Endodermal cell (in vitro differentiated cells): ENCODE measurements at regions not wholly inside any gene's neighbourhood (a gene's known extent, or its start where the extent isn't known, plus 50 kb on each side); places are given as distances from the start of the nearest gene placed in this dataset.

Experiments used
- DNase-seq: peaks from one replicate; pipeline ENCODE4 v3.0.0-alpha.2; 2017
- H3K27ac ChIP-seq: 2 replicates; pipeline ENCODE4 v1.5.1; 2013; ENCODE audit warnings: mild to moderate bottlenecking, low read depth, low read length, moderate library complexity
- H3K27me3 ChIP-seq: 2 replicates; pipeline ENCODE4 v1.6.1; 2013; ENCODE audit warnings: mild to moderate bottlenecking, low read length, moderate library complexity; ENCODE audit not compliant: insufficient read depth, control insufficient read depth, poor library complexity, severe bottlenecking
- H3K36me3 ChIP-seq: 2 replicates; pipeline ENCODE4 v1.7.0; 2013; ENCODE audit warnings: mild to moderate bottlenecking, low read length, moderate library complexity; ENCODE audit not compliant: control insufficient read depth, insufficient read depth
- H3K4me1 ChIP-seq: one replicate; pipeline ENCODE4 v1.7.0; 2013; ENCODE audit warnings: low read length; ENCODE audit not compliant: control insufficient read depth, insufficient read depth
- H3K4me3 ChIP-seq: 2 replicates; pipeline ENCODE4 v1.5.1; 2013; ENCODE audit warnings: mild to moderate bottlenecking, low read length, moderate library complexity
- H3K9ac ChIP-seq: 2 replicates; pipeline ENCODE4 v1.6.1; 2013; ENCODE audit warnings: mild to moderate bottlenecking, low read length, moderate library complexity; ENCODE audit not compliant: poor library complexity, severe bottlenecking; ENCODE audit errors: extremely low read depth
- H3K9me3 ChIP-seq: 2 replicates; pipeline ENCODE4 v1.6.1; 2013; ENCODE audit warnings: mild to moderate bottlenecking, low read length, moderate library complexity; ENCODE audit not compliant: control insufficient read depth
- H3K27ac Mint-ChIP-seq: 2 replicates; pipeline ENCODE4 v1.8.0; 2020; ENCODE audit warnings: mixed read lengths
- H3K27me3 Mint-ChIP-seq: 2 replicates; pipeline ENCODE4 v1.8.0; 2021; ENCODE audit warnings: mild to moderate bottlenecking, mixed read lengths; ENCODE audit not compliant: insufficient read depth
- H3K36me3 Mint-ChIP-seq: 2 replicates; pipeline ENCODE4 v1.8.0; 2020; ENCODE audit warnings: low read depth, mixed read lengths
- H3K4me1 Mint-ChIP-seq: 2 replicates; pipeline ENCODE4 v1.8.0; 2020; ENCODE audit warnings: mixed read lengths
- H3K4me3 Mint-ChIP-seq: 2 replicates; pipeline ENCODE4 v1.8.0; 2020; ENCODE audit warnings: mild to moderate bottlenecking, moderate library complexity, mixed read lengths
- H3K9me3 Mint-ChIP-seq: 2 replicates; pipeline ENCODE4 v1.8.0; 2020; ENCODE audit warnings: mild to moderate bottlenecking, mixed read lengths
- CTCF ChIP-seq: fragments of 200-600 bp; sonication (generic); conservative IDR thresholded peaks from 2 replicates; pipeline ENCODE4 v1.5.0; 2021; ENCODE audit warnings: antibody characterized with exemption, mild to moderate bottlenecking
- WGBS, 2 experiments: methylation state at CpG; one replicate each; pipeline versions ENCODE4 v1.1.5 to v1.1.7; 2013; ENCODE audit warnings: missing lambda C conversion rate in 2 of 2, mixed read lengths in 1 of 2; ENCODE audit not compliant: insufficient coverage in 1 of 2, insufficient read length in 1 of 2; 5-methylcytosine and 5-hydroxymethylcytosine counted together

- Histone ChIP-seq H3K9ac (no peak overlapping the region), H3K36me3 (no peaks in the 10 kb centered on the region), H3K4me1 (peaks cover 8% of the 10 kb centered on the region), H3K27ac (no peak overlapping the region), H3K27me3 (peaks cover 66% of the 10 kb centered on the region), H3K9me3 (no peaks in the 10 kb centered on the region), H3K4me3 (no peak overlapping the region)
- no peak overlapping the region for H3K27ac Mint-ChIP-seq
- no peaks in the 10 kb centered on the region for H3K9me3 Mint-ChIP-seq
- no peak overlapping the region for H3K4me3 Mint-ChIP-seq
- peaks cover 42% of the 10 kb centered on the region for H3K27me3 Mint-ChIP-seq
- no peaks in the 10 kb centered on the region for H3K36me3 Mint-ChIP-seq
- peaks cover 24% of the 10 kb centered on the region for H3K4me1 Mint-ChIP-seq
- TF ChIP-seq CTCF: no peak
- DNase-seq: no peak
Measured at GRCh38 chr1:112169517-112169916, 180.0 kb upstream of the KCND3 start.

- Mint-ChIP-seq H3K27me3 (peaks cover 37% of the 10 kb centered on the region), H3K4me3 (no peak overlapping the region), H3K27ac (no peak overlapping the region), H3K4me1 (peaks cover 12% of the 10 kb centered on the region), H3K9me3 (no peaks in the 10 kb centered on the region), H3K36me3 (no peaks in the 10 kb centered on the region)
- H3K9ac ChIP-seq: no peak overlapping the region
- H3K4me1 ChIP-seq: peaks cover 8% of the 10 kb centered on the region
- H3K9me3 ChIP-seq: no peaks in the 10 kb centered on the region
- 42 to 50% methylated on average over 1 to 2 of the region's 2 CpGs for WGBS, 2 experiments
- H3K4me3 ChIP-seq: no peak overlapping the region
- TF ChIP-seq CTCF: no peak
- H3K27me3 ChIP-seq: peaks cover 68% of the 10 kb centered on the region
- H3K27ac ChIP-seq: no peak overlapping the region
- H3K36me3 ChIP-seq: no peaks in the 10 kb centered on the region
- peak; percentile 87 for DNase-seq
Measured at GRCh38 chr1:112172294-112172882, 182.9 kb upstream of the KCND3 start.

- DNase-seq: no peak
- H3K4me3 Mint-ChIP-seq: no peak overlapping the region
- H3K27ac Mint-ChIP-seq: no peak overlapping the region
- H3K4me1 Mint-ChIP-seq: no peaks in the 10 kb centered on the region
- WGBS, 2 experiments: 54 to 74% methylated on average over 1 to 6 of the region's 6 CpGs
- H3K36me3 Mint-ChIP-seq: no peaks in the 10 kb centered on the region
- TF ChIP-seq CTCF: peak; percentile 32
- Histone ChIP-seq H3K4me3 (no peak overlapping the region), H3K9me3 (no peaks in the 10 kb centered on the region), H3K36me3 (no peaks in the 10 kb centered on the region), H3K4me1 (no peaks in the 10 kb centered on the region), H3K27ac (no peak overlapping the region), H3K27me3 (peaks cover 46% of the 10 kb centered on the region), H3K9ac (no peak overlapping the region)
- no peaks in the 10 kb centered on the region for H3K9me3 Mint-ChIP-seq
- peaks cover 18% of the 10 kb centered on the region for H3K27me3 Mint-ChIP-seq
Measured at GRCh38 chr1:112177314-112177713, 187.8 kb upstream of the KCND3 start.
